ENCODE measurements at regions not wholly inside any gene's neighbourhood (a gene's known extent, or its start where the extent isn't known, plus 50 kb on each side); places are given as distances from the start of the nearest gene placed in this dataset.

- TF ChIP-seq POLR2A (IDR thresholded peaks at IDR 0.05), result no peak
- no peak for TF ChIP-seq CTCF (IDR thresholded peaks at IDR 0.05)
- no peak for TF ChIP-seq EP300 (IDR thresholded peaks at IDR 0.05)
Observed at GRCh38 chr7:114155116-114156110, 236.6 kb upstream of the PPP1R3A start.
